IMR-90 (cell line): ENCODE measurements at regions not wholly inside any gene's neighbourhood (a gene's known extent, or its start where the extent isn't known, plus 50 kb on each side); places are given as distances from the start of the nearest gene placed in this dataset.

Experiments
- ATAC-seq: fragments of 200-7000 bp; cut with Tn5 transposase; 2 replicates; pipeline ENCODE4 v1.9.1; 2020; ENCODE audit warnings: low read depth, mild to moderate bottlenecking, moderate library complexity
- BruUV-seq: library from RNA; stranded (reverse); fragments of 400-500 nt; replicated peaks from 2 replicates; lab custom pipeline; 2021; lab: Mats Ljungman, UMichigan
- CTCF ChIA-PET: fragments of 300-600 bp; formaldehyde crosslinking; extraction: SDS; loops from one replicate; lab custom pipeline; 2021; ENCODE audit warnings: antibody characterized with exemption; lab: Yijun Ruan, JAX
- POLR2A ChIA-PET: fragments of 300-600 bp; sonication (Branson Sonifier 250); formaldehyde crosslinking; loops from one replicate; lab custom pipeline; 2022; ENCODE audit warnings: antibody characterized with exemption; ENCODE audit not compliant: unreplicated experiment; lab: Charles Lee
- DNase-seq: peaks from one replicate; pipeline ENCODE4 v3.0.0; 2013
- H2AFZ ChIP-seq: replicated peaks from 2 replicates; pipeline ENCODE3; 2013; ENCODE audit warnings: low read length, mild to moderate bottlenecking; ENCODE audit not compliant: poor library complexity
- H2AK5ac ChIP-seq: 2 replicates; pipeline ENCODE4 v1.6.1; 2013; ENCODE audit warnings: low read depth, low read length, inconsistent platforms
- H2AK9ac ChIP-seq: replicated peaks from 2 replicates; pipeline ENCODE3; 2013; ENCODE audit warnings: mild to moderate bottlenecking, low read depth, low read length, moderate library complexity; ENCODE audit not compliant: poor library complexity
- H2BK120ac ChIP-seq: 2 replicates; pipeline ENCODE4 v1.6.1; 2013; ENCODE audit warnings: low read depth, low read length, inconsistent platforms
- H2BK15ac ChIP-seq: 3 replicates; pipeline ENCODE4 v1.6.1; 2013; ENCODE audit warnings: low read depth, low read length, inconsistent platforms
- H2BK20ac ChIP-seq: 2 replicates; pipeline ENCODE4 v1.6.1; 2013; ENCODE audit warnings: low read depth, mild to moderate bottlenecking, inconsistent platforms, low read length, moderate library complexity
- H2BK5ac ChIP-seq: 2 replicates; pipeline ENCODE4 v1.6.1; 2013; ENCODE audit warnings: mild to moderate bottlenecking, low read depth, low read length, inconsistent platforms; ENCODE audit not compliant: poor library complexity, severe bottlenecking
- H3K14ac ChIP-seq: replicated peaks from 2 replicates; pipeline ENCODE4 v1.6.1; 2013; ENCODE audit warnings: low read depth, low read length, inconsistent platforms
- H3K18ac ChIP-seq: 2 replicates; pipeline ENCODE4 v1.6.1; 2013; ENCODE audit warnings: low read depth, low read length, control low read depth
- H3K23ac ChIP-seq: 2 replicates; pipeline ENCODE4 v1.6.1; 2013; ENCODE audit warnings: low read depth, low read length, inconsistent platforms
- H3K27ac ChIP-seq: 2 replicates; pipeline ENCODE4 v1.5.1; 2013; ENCODE audit warnings: mild to moderate bottlenecking, control low read depth, low read length; ENCODE audit not compliant: insufficient read depth
- H3K27me3 ChIP-seq: 2 replicates; pipeline ENCODE4 v1.6.1; 2013; ENCODE audit warnings: low read length; ENCODE audit not compliant: control insufficient read depth, insufficient read depth
- H3K36me3 ChIP-seq: 2 replicates; pipeline ENCODE4 v1.6.1; 2013; ENCODE audit warnings: low read length, mixed read lengths; ENCODE audit not compliant: control insufficient read depth, insufficient read depth
- H3K4ac ChIP-seq: 2 replicates; pipeline ENCODE4 v1.6.1; 2013; ENCODE audit warnings: low read depth, low read length, inconsistent platforms
- H3K4me1 ChIP-seq: 2 replicates; pipeline ENCODE4 v1.6.1; 2013; ENCODE audit warnings: low read length, mixed read lengths; ENCODE audit not compliant: control insufficient read depth, insufficient read depth
- H3K4me2 ChIP-seq: 2 replicates; pipeline ENCODE4 v1.6.1; 2013; ENCODE audit warnings: low read depth, mild to moderate bottlenecking, control low read depth, low read length, moderate library complexity
- H3K4me3 ChIP-seq: 2 replicates; pipeline ENCODE4 v1.5.1; 2013; ENCODE audit warnings: low read depth, mild to moderate bottlenecking, control low read depth, low read length, moderate library complexity; ENCODE audit not compliant: insufficient read depth
- H3K56ac ChIP-seq: 2 replicates; pipeline ENCODE4 v1.6.1; 2013; ENCODE audit warnings: low read length, inconsistent platforms; ENCODE audit not compliant: insufficient read depth; ENCODE audit errors: extremely low read depth
- H3K79me1 ChIP-seq, 2 experiments: 2 replicates each; pipeline ENCODE4 v1.6.1; 2013; ENCODE audit warnings: low read length in 2 of 2, inconsistent platforms in 1 of 2, low read depth in 1 of 2
- H3K9ac ChIP-seq: 2 replicates; pipeline ENCODE4 v1.6.1; 2013; ENCODE audit warnings: low read depth, low read length, control low read depth
- H3K9me1 ChIP-seq: 2 replicates; pipeline ENCODE4 v1.6.1; 2013; ENCODE audit warnings: low read length, inconsistent platforms; ENCODE audit not compliant: insufficient read depth
- H3K9me3 ChIP-seq: 2 replicates; pipeline ENCODE4 v1.6.1; 2013; ENCODE audit warnings: low read length; ENCODE audit not compliant: control insufficient read depth, insufficient read depth
- H4K20me1 ChIP-seq: 2 replicates; pipeline ENCODE4 v1.6.1; 2013; ENCODE audit warnings: low read length, inconsistent platforms; ENCODE audit not compliant: insufficient read depth
- H4K5ac ChIP-seq: 2 replicates; pipeline ENCODE4 v1.6.1; 2013; ENCODE audit warnings: mild to moderate bottlenecking, low read depth, low read length, control low read depth
- H4K8ac ChIP-seq, 2 experiments: 2 replicates each; pipeline ENCODE4 v1.6.1; 2013; ENCODE audit warnings: low read depth in 2 of 2, low read length in 2 of 2, control low read depth in 1 of 2, inconsistent platforms in 1 of 2
- H4K91ac ChIP-seq: 2 replicates; pipeline ENCODE4 v1.6.1; 2013; ENCODE audit warnings: low read depth, low read length, inconsistent platforms; ENCODE audit not compliant: insufficient read depth
- BHLHE40 ChIP-seq: fragments of 150-350 bp; IDR thresholded peaks from 2 replicates; pipeline ENCODE4 v1.6.1; 2016; ENCODE audit warnings: mild to moderate bottlenecking, low read depth, low read length
- CEBPB ChIP-seq: IDR thresholded peaks from 2 replicates; pipeline ENCODE4 v1.6.1; 2012; ENCODE audit warnings: low read depth, low read length, improper control_type of control experiment
- CHD1 ChIP-seq: IDR thresholded peaks from 2 replicates; pipeline ENCODE4 v1.6.1; 2012; ENCODE audit warnings: low read depth, low read length, improper control_type of control experiment
- MAFK ChIP-seq: IDR thresholded peaks from 2 replicates; pipeline ENCODE4 v1.6.1; 2012; ENCODE audit warnings: low read depth, low read length, improper control_type of control experiment
- MAZ ChIP-seq: IDR thresholded peaks from 2 replicates; pipeline ENCODE4 v1.6.1; 2012; ENCODE audit warnings: low read depth, mild to moderate bottlenecking, low read length, improper control_type of control experiment, moderate library complexity, borderline replicate concordance
- MXI1 ChIP-seq: IDR thresholded peaks from 2 replicates; pipeline ENCODE4 v1.6.1; 2012; ENCODE audit warnings: low read depth, mild to moderate bottlenecking, low read length, moderate library complexity, borderline replicate concordance
- NFE2L2 ChIP-seq: fragments of 150-350 bp; IDR thresholded peaks from 2 replicates; pipeline ENCODE4 v1.6.1; 2016; ENCODE audit warnings: low read depth, mild to moderate bottlenecking, low read length
- POLR2A ChIP-seq: IDR thresholded peaks from 2 replicates; pipeline ENCODE4 v1.6.1; 2012; ENCODE audit warnings: mild to moderate bottlenecking, low read depth, low read length
- RAD21 ChIP-seq: IDR thresholded peaks from 2 replicates; pipeline ENCODE4 v1.6.1; 2012; ENCODE audit warnings: low read length, improper control_type of control experiment
- RCOR1 ChIP-seq: IDR thresholded peaks from 2 replicates; pipeline ENCODE4 v1.6.1; 2012; ENCODE audit warnings: mild to moderate bottlenecking, low read length, improper control_type of control experiment; ENCODE audit not compliant: insufficient replicate concordance
- RFX5 ChIP-seq: IDR thresholded peaks from 2 replicates; pipeline ENCODE4 v1.8.0; 2012; ENCODE audit warnings: low read depth, mild to moderate bottlenecking, low read length, moderate library complexity
- SMC3 ChIP-seq: fragments of 150-350 bp; IDR thresholded peaks from 2 replicates; pipeline ENCODE4 v1.6.1; 2016; ENCODE audit warnings: low read depth, mild to moderate bottlenecking, antibody characterized with exemption, low read length, moderate library complexity
- USF2 ChIP-seq: fragments of 150-350 bp; IDR thresholded peaks from 2 replicates; pipeline ENCODE4 v1.6.1; 2017; ENCODE audit warnings: mild to moderate bottlenecking, antibody characterized with exemption, low read length, low read depth
- WGBS, 2 experiments: methylation state at CpG; one replicate each; pipeline versions ENCODE4 v1.1.5 to v1.1.7; 2013; ENCODE audit warnings: missing lambda C conversion rate in 2 of 2; ENCODE audit not compliant: insufficient read length in 1 of 2; ENCODE audit errors: extremely low coverage in 2 of 2; 5-methylcytosine and 5-hydroxymethylcytosine counted together
- dilution Hi-C: fragments of 300-500 bp; cut with HindIII; formaldehyde crosslinking; loops from one replicate; pipeline ENCODE4 v1.14.3; 2018; ENCODE audit warnings: low sequenced_read_pairs; ENCODE audit not compliant: unreplicated experiment
- in situ Hi-C: fragments of 300-500 bp; cut with MboI; formaldehyde crosslinking; loops from 3 replicates; pipeline ENCODE4 v1.14.3; 2019; ENCODE audit warnings: low sequenced_read_pairs, inconsistent platforms, mixed read lengths
- intact Hi-C: fragments of 100-400 bp; cut with micrococcal nuclease; formaldehyde crosslinking; loops from 2 replicates; pipeline ENCODE4 v1.10.0; 2022
- TF ChIP-seq, protein P1 (sequence below): fragments of 150-350 bp; IDR thresholded peaks from 2 replicates; pipeline ENCODE4 v1.6.1; 2016; ENCODE audit warnings: low read depth, mild to moderate bottlenecking, low read length, moderate library complexity, borderline replicate concordance

GRCh38 chrX:150150780-150151125, 212.4 kb upstream of the MAMLD1 start:
- no peak overlapping the region for H2AFZ ChIP-seq
- H3K27me3 ChIP-seq = no peaks in the 10 kb centered on the region; the same call in 1 of the 2 replicates
- H3K9ac ChIP-seq = no peak overlapping the region
- H3K4ac ChIP-seq = no peak overlapping the region
- peaks cover 2% of the 10 kb centered on the region; the same call in 1 of the 2 replicates for H3K4me1 ChIP-seq
- 0 out of 2 replicates have a peak, but pooled peaks cover 7% of the 10 kb centered on the region for H3K9me1 ChIP-seq
- no peak overlapping the region for H3K18ac ChIP-seq
- TF ChIP-seq NFE2L2 = no peak
- no peak for TF ChIP-seq SMC3
- no peak for TF ChIP-seq CEBPB
- TF ChIP-seq MXI1 = no peak
- no peak for TF ChIP-seq POLR2A
- no peak for TF ChIP-seq CHD1
- no peak for TF ChIP-seq RCOR1
- TF ChIP-seq BHLHE40 = no peak
- TF ChIP-seq, protein P1, sequence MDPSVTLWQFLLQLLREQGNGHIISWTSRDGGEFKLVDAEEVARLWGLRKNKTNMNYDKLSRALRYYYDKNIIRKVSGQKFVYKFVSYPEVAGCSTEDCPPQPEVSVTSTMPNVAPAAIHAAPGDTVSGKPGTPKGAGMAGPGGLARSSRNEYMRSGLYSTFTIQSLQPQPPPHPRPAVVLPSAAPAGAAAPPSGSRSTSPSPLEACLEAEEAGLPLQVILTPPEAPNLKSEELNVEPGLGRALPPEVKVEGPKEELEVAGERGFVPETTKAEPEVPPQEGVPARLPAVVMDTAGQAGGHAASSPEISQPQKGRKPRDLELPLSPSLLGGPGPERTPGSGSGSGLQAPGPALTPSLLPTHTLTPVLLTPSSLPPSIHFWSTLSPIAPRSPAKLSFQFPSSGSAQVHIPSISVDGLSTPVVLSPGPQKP = no peak
- TF ChIP-seq RAD21 = no peak
- no peak for TF ChIP-seq RFX5
- no peak for TF ChIP-seq MAZ
- no peak for TF ChIP-seq USF2
- TF ChIP-seq MAFK = no peak
- H4K91ac ChIP-seq = no peak overlapping the region
- no peak overlapping the region for H2BK120ac ChIP-seq
- no peak overlapping the region for H2AK5ac ChIP-seq
- CTCF ChIA-PET = no interaction called here
- no peak overlapping the region for H2BK5ac ChIP-seq
- H3K27ac ChIP-seq = no peak overlapping the region
- no peak overlapping the region for H3K14ac ChIP-seq
- in situ Hi-C loops = no loop called here
- no peak for ATAC-seq
- H3K23ac ChIP-seq = no peak overlapping the region
- intact Hi-C loops = loop anchor here (5.0 kb wide), 1 partner anchor 212 kb away; the partner anchor contains the start of gene MAMLD1
- no TSS peak for BruUV-seq
- no peak overlapping the region for H3K4me2 ChIP-seq
- H3K4me3 ChIP-seq = no peak overlapping the region
- no peaks in the 10 kb centered on the region for H4K20me1 ChIP-seq
- 20% methylated on average over 1 of the region's 2 CpGs; no CpG with 5 or more reads in 1 of the 2 experiments for WGBS, 2 experiments
- H2AK9ac ChIP-seq = no peak overlapping the region
- POLR2A ChIA-PET = no interaction called here
- H3K36me3 ChIP-seq = no peaks in the 10 kb centered on the region
- H3K9me3 ChIP-seq = no peaks in the 10 kb centered on the region
- no peak for DNase-seq
- dilution Hi-C loops = no loop called here
- no peak overlapping the region for H4K8ac ChIP-seq
- no peak overlapping the region for H2BK15ac ChIP-seq
- H4K5ac ChIP-seq = no peak overlapping the region
- H3K56ac ChIP-seq = no peak overlapping the region
- no peak overlapping the region for H2BK20ac ChIP-seq
- H3K79me1 ChIP-seq = no peaks in the 10 kb centered on the region
